ENCODE measurements at regions not wholly inside any gene's neighbourhood (a gene's known extent, or its start where the extent isn't known, plus 50 kb on each side); places are given as distances from the start of the nearest gene placed in this dataset.

- no peaks in the 10 kb centered on the region for H3K27me3 Mint-ChIP-seq (ENCODE audit: insufficient read depth, low read depth)
- H3K9me3 Mint-ChIP-seq: peaks cover 2% of the 10 kb centered on the region
- H3K36me3 Mint-ChIP-seq: no peaks in the 10 kb centered on the region
- Histone ChIP-seq H3K4me2 (no peak overlapping the region), H3F3A (ENCODE audit: low read depth) (no peaks in the 10 kb centered on the region), H3K4me1 (no peaks in the 10 kb centered on the region), H3K9me3 (ENCODE audit: low read depth) (no peaks in the 10 kb centered on the region), H3K36me3 (no peaks in the 10 kb centered on the region), H3K27ac (no peak overlapping the region), H3K27me3 (no peaks in the 10 kb centered on the region), H2AFZ (replicated peaks) (no peak overlapping the region), H4K20me1 (ENCODE audit: low read depth) (no peaks in the 10 kb centered on the region), H3K9ac (no peak overlapping the region), H3K79me2 (ENCODE audit: low read depth) (no peaks in the 10 kb centered on the region), H3K4me3 (no peak overlapping the region)
- DNase-seq (ENCODE audit: low spot score): no peak
- H3K4me3 Mint-ChIP-seq: no peak overlapping the region
- TF ChIP-seq EZH2phosphoT487 (IDR thresholded peaks at IDR 0.05) (no peak), EZH2 (IDR thresholded peaks at IDR 0.05) (no peak)
- TF ChIP-seq, protein P1, sequence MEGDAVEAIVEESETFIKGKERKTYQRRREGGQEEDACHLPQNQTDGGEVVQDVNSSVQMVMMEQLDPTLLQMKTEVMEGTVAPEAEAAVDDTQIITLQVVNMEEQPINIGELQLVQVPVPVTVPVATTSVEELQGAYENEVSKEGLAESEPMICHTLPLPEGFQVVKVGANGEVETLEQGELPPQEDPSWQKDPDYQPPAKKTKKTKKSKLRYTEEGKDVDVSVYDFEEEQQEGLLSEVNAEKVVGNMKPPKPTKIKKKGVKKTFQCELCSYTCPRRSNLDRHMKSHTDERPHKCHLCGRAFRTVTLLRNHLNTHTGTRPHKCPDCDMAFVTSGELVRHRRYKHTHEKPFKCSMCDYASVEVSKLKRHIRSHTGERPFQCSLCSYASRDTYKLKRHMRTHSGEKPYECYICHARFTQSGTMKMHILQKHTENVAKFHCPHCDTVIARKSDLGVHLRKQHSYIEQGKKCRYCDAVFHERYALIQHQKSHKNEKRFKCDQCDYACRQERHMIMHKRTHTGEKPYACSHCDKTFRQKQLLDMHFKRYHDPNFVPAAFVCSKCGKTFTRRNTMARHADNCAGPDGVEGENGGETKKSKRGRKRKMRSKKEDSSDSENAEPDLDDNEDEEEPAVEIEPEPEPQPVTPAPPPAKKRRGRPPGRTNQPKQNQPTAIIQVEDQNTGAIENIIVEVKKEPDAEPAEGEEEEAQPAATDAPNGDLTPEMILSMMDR (IDR thresholded peaks at IDR 0.05): no peak
- H3K27ac Mint-ChIP-seq: no peak overlapping the region
- H3K4me1 Mint-ChIP-seq: no peaks in the 10 kb centered on the region
Measured at GRCh38 chr2:4464634-4465266, 761.4 kb downstream of the DCDC2C start.

DNA sequence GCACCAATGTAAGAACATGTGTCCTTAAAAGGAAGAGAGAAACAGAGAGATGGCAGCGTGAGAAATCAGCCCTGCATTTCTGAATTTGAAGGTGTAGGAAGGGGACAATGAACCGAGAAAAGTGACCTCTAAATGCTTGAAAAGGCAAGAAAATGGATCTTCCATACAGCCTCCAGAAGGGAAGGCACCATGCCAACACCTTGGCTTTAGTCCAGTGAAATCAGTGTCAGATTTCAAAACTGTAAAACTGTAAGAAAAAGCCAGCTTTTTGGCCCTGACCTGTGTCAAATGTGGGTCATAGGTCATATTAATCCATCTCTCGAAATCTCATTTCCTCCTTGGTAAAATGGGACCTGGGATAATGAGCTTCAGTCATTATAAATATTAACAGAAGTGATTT is 762.3 kb downstream of the DCDC2C start:
- no peaks in the 10 kb centered on the region for H3K79me2 ChIP-seq (ENCODE audit: low read depth)
- no peaks in the 10 kb centered on the region for H3K27me3 ChIP-seq
- H3K4me1 ChIP-seq: no peaks in the 10 kb centered on the region
- Mint-ChIP-seq H3K4me1 (no peaks in the 10 kb centered on the region), H3K9me3 (peaks cover 2% of the 10 kb centered on the region), H3K27ac (no peak overlapping the region), H3K36me3 (no peaks in the 10 kb centered on the region), H3K27me3 (ENCODE audit: insufficient read depth, low read depth) (no peaks in the 10 kb centered on the region), H3K4me3 (no peak overlapping the region)
- H3K36me3 ChIP-seq: no peaks in the 10 kb centered on the region
- H4K20me1 ChIP-seq (ENCODE audit: low read depth): no peaks in the 10 kb centered on the region
- no peaks in the 10 kb centered on the region for H3F3A ChIP-seq (ENCODE audit: low read depth)
- no peak overlapping the region for H3K4me3 ChIP-seq
- no peak overlapping the region for H3K9ac ChIP-seq
- no peak for DNase-seq (ENCODE audit: low spot score)
- TF ChIP-seq, protein P1 (IDR thresholded peaks at IDR 0.05): no peak
- no peak for TF ChIP-seq EZH2 (IDR thresholded peaks at IDR 0.05)
- no peak for TF ChIP-seq EZH2phosphoT487 (IDR thresholded peaks at IDR 0.05)
- no peak overlapping the region for H3K4me2 ChIP-seq
- no peak overlapping the region for H3K27ac ChIP-seq
- H2AFZ ChIP-seq (replicated peaks): peak overlapping the region; percentile 6
- no peaks in the 10 kb centered on the region for H3K9me3 ChIP-seq (ENCODE audit: low read depth)

DNA sequence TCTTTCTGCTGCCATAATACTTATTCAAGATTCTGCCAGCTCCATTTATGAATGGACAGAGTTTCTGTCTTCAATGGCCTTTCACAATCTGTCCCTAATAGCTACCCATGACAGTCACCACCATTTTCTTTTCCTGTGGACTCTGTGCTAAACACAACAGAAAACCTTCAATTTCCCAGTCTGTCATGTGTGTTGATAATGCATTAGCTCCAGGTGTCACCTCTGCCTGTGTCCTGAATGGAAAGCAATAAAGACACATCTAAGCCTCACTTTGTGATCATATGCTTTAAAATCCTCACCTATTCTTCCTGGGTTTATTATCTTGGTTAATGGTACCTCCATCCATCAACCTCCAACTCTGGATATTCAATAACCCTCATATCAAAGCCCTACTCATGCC is 772.2 kb downstream of the DCDC2C start:
- no peaks in the 10 kb centered on the region for H3F3A ChIP-seq (ENCODE audit: low read depth)
- Mint-ChIP-seq H3K4me3 (no peak overlapping the region), H3K27me3 (ENCODE audit: insufficient read depth, low read depth) (peaks cover 2% of the 10 kb centered on the region), H3K27ac (no peak overlapping the region), H3K36me3 (no peaks in the 10 kb centered on the region), H3K9me3 (peaks cover 4% of the 10 kb centered on the region), H3K4me1 (no peaks in the 10 kb centered on the region)
- no peaks in the 10 kb centered on the region for H3K4me1 ChIP-seq
- H4K20me1 ChIP-seq (ENCODE audit: low read depth): no peaks in the 10 kb centered on the region
- no peak overlapping the region for H2AFZ ChIP-seq (replicated peaks)
- no peak overlapping the region for H3K4me2 ChIP-seq
- H3K36me3 ChIP-seq: no peaks in the 10 kb centered on the region
- no peak overlapping the region for H3K4me3 ChIP-seq
- no peaks in the 10 kb centered on the region for H3K27me3 ChIP-seq
- no peak for DNase-seq (ENCODE audit: low spot score)
- no peak overlapping the region for H3K27ac ChIP-seq
- H3K79me2 ChIP-seq (ENCODE audit: low read depth): no peaks in the 10 kb centered on the region
- no peak overlapping the region for H3K9ac ChIP-seq
- TF ChIP-seq EZH2 (IDR thresholded peaks at IDR 0.05) (no peak), EZH2phosphoT487 (IDR thresholded peaks at IDR 0.05) (no peak)
- TF ChIP-seq, protein P1 (IDR thresholded peaks at IDR 0.05): no peak
- H3K9me3 ChIP-seq (ENCODE audit: low read depth): no peaks in the 10 kb centered on the region

Measured in neural progenitor cell (in vitro differentiated cells).